NCI-H446 (cell line): ENCODE measurements at regions not wholly inside any gene's neighbourhood (a gene's known extent, or its start where the extent isn't known, plus 50 kb on each side); places are given as distances from the start of the nearest gene placed in this dataset.

Source experiments
- DNase-seq, 2 experiments: peaks; one replicate each; lab custom pipeline; 2025; lab: John Stamatoyannopoulos, UW

DNA sequence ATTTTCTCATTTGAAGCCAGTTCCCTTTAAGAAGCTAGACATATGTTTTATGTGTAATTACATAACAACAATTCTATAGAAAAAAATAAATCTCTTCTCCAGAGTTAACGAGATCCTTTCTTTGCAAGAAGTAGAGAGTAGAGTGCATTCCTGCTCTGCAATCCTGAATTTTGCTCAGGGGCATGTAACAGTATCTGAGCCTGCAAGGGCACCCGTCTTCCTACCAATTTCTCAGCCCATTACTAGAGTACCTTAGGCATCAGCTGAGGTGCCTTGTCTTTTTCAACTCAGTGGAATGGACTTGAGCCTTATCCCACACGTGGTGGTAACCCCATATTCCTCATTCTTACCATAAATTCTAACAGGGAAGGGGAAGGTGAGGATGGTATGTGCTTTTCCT, 205.9 kb downstream of the IKZF2 start:
- DNase-seq: no peak

GRCh38 chr2:212943351-212943750, 208.1 kb downstream of the IKZF2 start:
- DNase-seq: peak in 1 of 2 experiments; percentile 14

DNA sequence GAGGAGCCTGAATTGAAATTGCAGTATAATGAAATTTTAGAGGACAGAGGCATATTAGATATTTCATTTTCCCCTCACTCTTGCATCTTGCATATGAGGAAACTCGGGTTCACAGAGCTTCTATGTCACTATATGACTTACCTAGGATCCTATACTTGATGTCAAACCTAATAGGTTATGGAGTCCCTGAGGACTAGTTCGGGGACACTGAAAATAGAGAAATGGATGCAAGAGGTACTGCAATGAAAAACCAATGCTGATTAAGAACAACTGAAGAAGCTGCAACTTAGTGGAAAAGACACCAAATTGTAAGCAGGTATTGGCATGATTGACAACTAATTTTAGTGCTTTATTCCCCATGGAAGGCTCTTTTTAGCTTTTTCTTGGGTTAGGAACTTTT, 210.1 kb downstream of the IKZF2 start:
- DNase-seq: no peak

DNA sequence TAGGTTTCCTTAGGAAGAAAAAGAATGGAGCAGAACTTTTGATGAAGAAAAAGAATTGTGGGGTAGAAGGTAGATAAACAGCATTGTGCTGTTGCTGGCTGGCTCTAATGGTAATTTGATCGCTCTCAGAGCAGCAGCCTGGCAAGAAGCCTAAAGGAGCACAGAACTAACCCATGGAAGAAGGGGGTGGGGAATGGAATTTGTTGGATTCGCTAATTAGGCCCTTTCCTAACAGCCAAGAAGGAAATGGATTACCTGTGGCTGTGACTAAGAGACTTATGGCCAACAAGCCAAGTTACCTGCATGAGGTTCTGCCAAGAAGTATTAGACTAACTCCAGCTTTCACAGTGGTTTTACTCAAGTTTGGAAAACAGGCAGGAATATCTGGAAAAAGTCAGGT, 210.6 kb downstream of the IKZF2 start:
- DNase-seq: peak; percentile 34 to 74

- peak in 1 of 2 experiments; percentile 9 for DNase-seq
Observed at GRCh38 chr2:212939777-212940531, 211.5 kb downstream of the IKZF2 start.

GRCh38 chr2:212938144-212938793, 213.1 kb downstream of the IKZF2 start:
- no peak for DNase-seq

DNA sequence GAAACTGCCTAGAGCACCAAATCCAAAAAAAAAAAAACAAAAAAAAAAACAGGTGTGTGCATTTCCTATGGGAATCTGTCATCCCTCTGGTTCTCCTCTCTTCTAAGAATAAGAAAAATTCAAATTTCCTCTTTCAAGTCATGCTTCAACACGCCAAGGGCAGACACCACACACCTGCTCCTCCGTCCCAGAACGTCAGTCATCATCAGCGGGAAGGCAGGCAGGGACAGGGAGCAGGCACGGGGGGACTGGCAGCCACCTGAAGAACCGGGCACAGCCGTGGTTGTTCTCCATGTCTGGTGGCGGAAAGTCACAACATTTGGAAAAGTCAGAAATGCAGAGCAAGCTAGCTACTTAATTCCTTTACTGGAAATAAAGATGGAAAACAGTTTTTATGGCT, 214.8 kb downstream of the IKZF2 start:
- DNase-seq: no peak

GRCh38 chr2:212935752-212936151, 215.7 kb downstream of the IKZF2 start:
- no peak for DNase-seq

DNA sequence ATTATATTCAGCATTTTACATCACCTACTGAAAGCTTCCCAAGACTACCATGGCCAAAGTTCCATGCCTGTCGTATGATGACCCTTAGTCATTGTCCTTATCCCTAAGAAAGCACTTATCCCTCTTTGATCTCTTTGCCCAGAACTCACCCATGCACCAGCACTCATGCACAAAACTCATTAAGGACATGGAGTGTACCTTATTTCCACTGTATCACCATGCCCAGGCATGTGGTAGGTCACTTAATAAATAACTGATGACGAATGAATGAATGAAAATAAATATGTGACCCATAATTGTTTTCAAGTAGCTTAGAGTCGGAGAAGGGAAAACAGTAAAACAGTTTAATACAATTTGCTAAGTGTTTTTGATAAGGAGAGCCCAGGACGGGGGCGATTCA, 220.1 kb downstream of the IKZF2 start:
- DNase-seq: no peak

DNA sequence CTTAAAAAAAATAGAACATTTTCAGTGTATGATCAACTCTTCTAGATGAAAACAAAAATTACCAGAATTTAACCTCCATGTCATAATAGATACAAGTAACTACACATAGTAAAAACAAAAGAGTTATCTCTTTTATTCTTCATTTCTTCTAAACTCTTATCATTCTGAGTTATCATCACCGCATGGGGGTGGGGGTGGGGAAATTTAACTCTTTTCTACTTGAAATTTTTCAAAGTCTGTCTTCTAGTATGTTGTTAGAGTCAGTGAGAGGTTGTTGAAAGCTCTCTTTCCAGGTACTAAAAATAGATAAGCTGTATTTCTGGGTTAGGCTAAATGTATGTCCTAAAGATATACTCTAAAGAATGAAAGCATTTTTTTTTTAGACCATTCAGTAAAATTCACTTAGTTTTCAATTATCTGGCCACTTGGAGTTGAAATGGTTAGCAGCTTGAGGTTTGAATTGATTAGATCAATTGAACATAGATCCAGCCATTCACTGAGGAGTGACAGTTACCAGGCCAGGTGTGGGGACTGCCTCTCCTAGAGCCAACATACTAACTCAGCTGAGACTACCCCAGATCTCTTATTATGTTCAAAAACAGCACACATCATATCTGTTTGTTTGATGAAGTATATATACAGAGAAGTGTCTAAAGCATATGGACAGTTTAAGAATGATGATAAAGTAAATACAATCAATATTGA, 220.7 kb downstream of the IKZF2 start:
- no peak for DNase-seq

DNA sequence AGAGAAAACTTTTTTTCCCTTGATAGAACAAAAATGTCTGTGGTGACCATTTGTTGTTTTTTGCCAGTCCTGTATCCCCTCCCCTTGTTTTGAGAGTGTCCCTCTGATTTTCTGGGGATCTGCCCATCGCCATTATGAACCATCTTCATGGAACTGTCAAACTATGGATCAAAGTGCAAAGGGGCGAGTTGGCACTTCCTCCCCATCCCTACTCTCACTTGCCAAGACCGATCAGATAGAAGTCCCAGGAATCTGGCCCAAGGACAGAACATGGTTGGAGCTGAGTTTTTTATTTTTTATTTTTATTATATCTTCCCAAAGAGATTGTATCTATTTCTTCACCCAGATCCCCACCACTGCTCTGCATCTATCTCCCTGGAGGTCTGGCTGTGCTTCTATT, 221.4 kb downstream of the IKZF2 start:
- DNase-seq: peak in 1 of 2 experiments; percentile 15

GRCh38 chr2:212929116-212929515, 222.3 kb downstream of the IKZF2 start:
- no peak for DNase-seq

DNA sequence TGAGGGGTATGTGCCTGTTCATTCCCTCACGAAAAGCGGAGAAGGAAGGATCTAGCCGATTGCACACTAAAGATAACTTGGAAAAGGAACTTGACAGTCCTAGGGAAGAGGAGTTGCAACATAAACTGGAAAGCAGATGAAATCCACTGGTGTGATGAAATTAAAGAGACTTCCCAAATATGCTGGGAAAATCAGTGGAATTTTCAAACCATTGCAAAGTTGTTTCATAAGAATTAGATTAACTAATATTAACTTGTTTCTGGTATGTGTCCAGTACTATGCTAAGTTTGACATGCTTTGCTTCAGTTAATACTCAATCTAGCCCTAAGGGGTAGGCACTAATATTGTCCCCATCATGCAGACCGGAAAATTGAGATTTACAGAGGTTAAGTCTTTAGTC, 222.7 kb downstream of the IKZF2 start:
- no peak for DNase-seq

DNA sequence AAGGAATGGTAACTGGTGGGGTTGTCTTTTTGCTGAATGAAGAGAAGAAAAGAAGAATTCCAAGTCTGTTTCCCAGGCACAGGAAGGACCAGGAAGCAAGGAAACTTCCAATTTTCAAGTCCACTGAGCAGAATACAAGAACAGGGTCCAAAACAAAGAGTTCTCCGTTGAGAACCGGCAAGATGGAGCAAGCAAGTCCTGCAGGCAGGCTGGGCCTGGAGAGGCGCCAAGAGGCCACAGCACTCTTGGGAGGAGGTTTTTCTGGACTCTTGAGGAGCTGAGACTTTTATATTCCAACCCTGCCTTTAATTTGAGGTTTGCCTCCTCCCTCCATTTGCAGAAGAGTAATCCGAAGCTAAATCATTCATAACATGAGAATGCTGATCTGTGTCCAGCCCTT, 224.5 kb downstream of the IKZF2 start:
- DNase-seq: peak in 1 of 2 experiments; percentile 54

DNA sequence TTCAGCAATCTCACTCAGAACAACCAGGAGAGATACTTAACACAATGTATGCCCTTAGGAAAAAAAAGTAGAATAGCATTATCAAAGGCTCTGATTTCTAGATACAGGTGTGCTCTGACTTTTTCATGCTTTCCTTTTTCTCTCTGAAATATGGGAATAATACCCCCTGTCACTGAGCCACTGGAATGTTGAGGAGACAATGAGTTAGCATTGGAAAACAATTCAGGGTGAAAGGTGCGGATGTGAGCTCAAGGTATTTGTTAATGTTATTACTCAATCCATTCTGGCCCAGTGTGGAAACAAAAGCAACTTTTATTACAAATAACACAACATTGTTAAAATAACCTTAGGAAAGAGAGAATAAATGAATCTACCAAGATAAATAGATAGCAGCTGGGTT, 228.0 kb downstream of the IKZF2 start:
- no peak for DNase-seq

- DNase-seq: no peak
Observed at GRCh38 chr2:212922701-212923100, 228.7 kb downstream of the IKZF2 start.

- no peak for DNase-seq
Observed at GRCh38 chr2:212921711-212922110, 229.7 kb downstream of the IKZF2 start.

GRCh38 chr2:212921061-212921460, 230.4 kb downstream of the IKZF2 start:
- no peak for DNase-seq

- DNase-seq: no peak
Observed at GRCh38 chr2:212919238-212919637, 232.2 kb downstream of the IKZF2 start.

GRCh38 chr2:212918336-212918735, 233.1 kb downstream of the IKZF2 start:
- no peak for DNase-seq

- DNase-seq: no peak
Observed at GRCh38 chr2:212915121-212915782, 236.2 kb downstream of the IKZF2 start.

GRCh38 chr2:212914392-212914791, 237.0 kb downstream of the IKZF2 start:
- no peak for DNase-seq
